ENCODE measurements at regions not wholly inside any gene's neighbourhood (a gene's known extent, or its start where the extent isn't known, plus 50 kb on each side); places are given as distances from the start of the nearest gene placed in this dataset.

GRCh38 chr20:55881204-55881603, 124.1 kb downstream of the CBLN4 start:
- no peaks in the 10 kb centered on the region for H3K4me1 ChIP-seq (ENCODE audit: insufficient read depth, low read length)
- H3K56ac ChIP-seq (ENCODE audit: insufficient read length, low read depth, low read length), result no peak overlapping the region
- H3K23ac ChIP-seq (ENCODE audit: insufficient read length, low read depth, low read length), result no peak overlapping the region
- no peak for DNase-seq
- H3K27ac ChIP-seq (ENCODE audit: insufficient read length, low read depth, low read length), result no peak overlapping the region
- H3K27me3 ChIP-seq (ENCODE audit: insufficient read depth, low read length), result no peaks in the 10 kb centered on the region
- peaks cover 56% of the 10 kb centered on the region for H3K9me3 ChIP-seq (ENCODE audit: control insufficient read depth, low read depth, low read length)
- WGBS (ENCODE audit: extremely low coverage, insufficient read length, low lambda C conversion rate), result no CpG with 5 or more reads among the region's 4 CpGs
- H3K27me3 Mint-ChIP-seq (ENCODE audit: low read depth), result peaks cover 5% of the 10 kb centered on the region; the same call in 1 of the 2 replicates
- H2BK12ac ChIP-seq (ENCODE audit: insufficient read length, low read depth, low read length), result no peak overlapping the region
- H2AK5ac ChIP-seq (ENCODE audit: insufficient read length, low read length), result no peak overlapping the region
- H2BK20ac ChIP-seq (ENCODE audit: low read depth, low read length, poor library complexity, severe bottlenecking), result no peak overlapping the region
- no peaks in the 10 kb centered on the region for H4K20me1 ChIP-seq (ENCODE audit: control insufficient read depth, insufficient read depth, insufficient read length)
- no peak overlapping the region for H4K5ac ChIP-seq (ENCODE audit: insufficient read length, low read depth, low read length)
- no peak overlapping the region for H3K4ac ChIP-seq (ENCODE audit: low read depth, low read length)
- H3K79me1 ChIP-seq (ENCODE audit: insufficient read depth, low read depth, low read length, poor library complexity, severe bottlenecking), result no peaks in the 10 kb centered on the region
- TF ChIP-seq CTCF (conservative IDR thresholded peaks at IDR 0.05), result no peak
- H2BK120ac ChIP-seq (ENCODE audit: low read depth, low read length, poor library complexity, severe bottlenecking), result no peak overlapping the region
- no peak overlapping the region for H2BK15ac ChIP-seq (ENCODE audit: low read depth, low read length)
- H3K4me3 Mint-ChIP-seq, result no peak overlapping the region
- no peaks in the 10 kb centered on the region for H3K23me2 ChIP-seq (ENCODE audit: insufficient read length, low read depth, low read length, poor library complexity, severe bottlenecking)
- H4K8ac ChIP-seq (replicated peaks; ENCODE audit: insufficient read length, low read depth, low read length), result no peak overlapping the region
- no peaks in the 10 kb centered on the region for H3K79me2 ChIP-seq (ENCODE audit: insufficient read depth, low read length)
- H3K9ac ChIP-seq (ENCODE audit: extremely low read depth, insufficient read length, low read length), result no peak overlapping the region
- H3K4me2 ChIP-seq (ENCODE audit: insufficient read depth, insufficient read length, low read length), result no peak overlapping the region
- no peak overlapping the region for H3K18ac ChIP-seq (ENCODE audit: insufficient read length, low read depth, low read length)
- no peak overlapping the region for H2AFZ ChIP-seq (ENCODE audit: low read length)
- H3K27ac Mint-ChIP-seq, result no peak overlapping the region
- no peak overlapping the region for H3K14ac ChIP-seq (ENCODE audit: insufficient read depth, low read length)
- H3K4me1 Mint-ChIP-seq, result no peaks in the 10 kb centered on the region
- H2BK5ac ChIP-seq (ENCODE audit: insufficient read length, low read length), result no peak overlapping the region
- H3K36me3 Mint-ChIP-seq (ENCODE audit: insufficient read depth in 1 of 3, low read depth in 3 of 3), result peaks cover 4 to 32% (median 10%) of the 10 kb centered on the region in 3 experiments; a peak in 6 of 7 replicates
- H4K91ac ChIP-seq (ENCODE audit: insufficient read length, low read depth, low read length), result no peak overlapping the region
- H3K9me3 Mint-ChIP-seq, result peaks cover 82 to 86% of the 10 kb centered on the region in 2 experiments
- no peak overlapping the region for H3T11ph ChIP-seq (ENCODE audit: low read length)

All from H9 (cell line).